Peyer's patch (tissue), 4 donors: ENCODE measurements at regions not wholly inside any gene's neighbourhood (a gene's known extent, or its start where the extent isn't known, plus 50 kb on each side); places are given as distances from the start of the nearest gene placed in this dataset.

Experiments
- CTCF ChIP-seq, 6 experiments: fragments of 450-650 bp in 4 of 6; fragments of 200-600 bp in 2 of 6; sonication (generic) in 1 of 6; IDR thresholded peaks; one replicate each; pipeline ENCODE4 v1.5.1; 2017 to 2019; ENCODE audit warnings: antibody characterized with exemption in 6 of 6, mild to moderate bottlenecking in 3 of 6, moderate library complexity in 1 of 6
- POLR2A ChIP-seq, 2 donors: fragments of 450-650 bp; IDR thresholded peaks; one replicate each; pipeline ENCODE4 v1.5.1; 2017; ENCODE audit warnings: antibody characterized with exemption in 2 of 2, mild to moderate bottlenecking in 2 of 2, moderate library complexity in 2 of 2

GRCh38 chr14:82345184-82345583, 811.5 kb upstream of the SEL1L start:
- no peak for TF ChIP-seq CTCF (IDR thresholded peaks at IDR 0.05)
- no peak for TF ChIP-seq POLR2A (IDR thresholded peaks at IDR 0.05)
